Tibial nerve (tissue), 4 donors: ENCODE measurements at regions not wholly inside any gene's neighbourhood (a gene's known extent, or its start where the extent isn't known, plus 50 kb on each side); places are given as distances from the start of the nearest gene placed in this dataset.

Experiments
- DNase-seq, 2 donors: peaks; one replicate each; pipeline ENCODE4 v3.0.0-alpha.2; 2019; ENCODE audit warnings: low spot score in 2 of 2
- H3K27ac ChIP-seq, 4 donors: fragments of 200-600 bp; sonication (generic) in 3 of 4; one replicate each; pipeline ENCODE4 v1.5.1; 2017 to 2019; ENCODE audit warnings: mild to moderate bottlenecking in 1 of 4
- H3K27me3 ChIP-seq, 2 donors: fragments of 200-600 bp; sonication (generic) in 1 of 2; one replicate each; pipeline versions ENCODE4 v1.5.1 to v1.6.0; 2017 to 2019
- H3K36me3 ChIP-seq, 3 donors: fragments of 200-600 bp; sonication (generic); one replicate each; pipeline ENCODE4 v1.5.1; 2018 to 2019
- H3K4me1 ChIP-seq, 4 donors: fragments of 200-600 bp; sonication (generic) in 3 of 4; one replicate each; pipeline ENCODE4 v1.5.1; 2017 to 2019
- H3K4me3 ChIP-seq, 4 donors: fragments of 200-600 bp; sonication (generic) in 3 of 4; one replicate each; pipeline ENCODE4 v1.5.1; 2017 to 2019; ENCODE audit warnings: mild to moderate bottlenecking in 1 of 4, moderate library complexity in 1 of 4
- H3K9me3 ChIP-seq, 4 donors: fragments of 200-600 bp; sonication (generic) in 3 of 4; one replicate each; pipeline ENCODE4 v1.5.1; 2017 to 2019
- EP300 ChIP-seq, 2 donors: sonication (generic); formaldehyde crosslinking; IDR thresholded peaks; one replicate each; pipeline ENCODE4 v1.6.1; 2017; ENCODE audit warnings: antibody characterized with exemption in 2 of 2, mild to moderate bottlenecking in 1 of 2
- POLR2A ChIP-seq, 2 donors: fragments of 450-650 bp; IDR thresholded peaks; one replicate each; pipeline ENCODE4 v1.6.1; 2017; ENCODE audit warnings: antibody characterized with exemption in 2 of 2, mild to moderate bottlenecking in 2 of 2, moderate library complexity in 2 of 2
- WGBS, 2 donors: methylation state at CpG; one replicate each; pipeline ENCODE4 v1.1.5; 2018; 5-methylcytosine and 5-hydroxymethylcytosine counted together
- TF ChIP-seq, protein P1 (sequence below), 5 experiments: fragments of 200-600 bp in 3 of 5; fragments of 450-650 bp in 2 of 5; sonication (generic) in 3 of 5; IDR thresholded peaks; one replicate each; pipeline ENCODE4 v1.5.1; 2016 to 2019; ENCODE audit warnings: antibody characterized with exemption in 5 of 5, mild to moderate bottlenecking in 3 of 5, moderate library complexity in 2 of 5

DNA sequence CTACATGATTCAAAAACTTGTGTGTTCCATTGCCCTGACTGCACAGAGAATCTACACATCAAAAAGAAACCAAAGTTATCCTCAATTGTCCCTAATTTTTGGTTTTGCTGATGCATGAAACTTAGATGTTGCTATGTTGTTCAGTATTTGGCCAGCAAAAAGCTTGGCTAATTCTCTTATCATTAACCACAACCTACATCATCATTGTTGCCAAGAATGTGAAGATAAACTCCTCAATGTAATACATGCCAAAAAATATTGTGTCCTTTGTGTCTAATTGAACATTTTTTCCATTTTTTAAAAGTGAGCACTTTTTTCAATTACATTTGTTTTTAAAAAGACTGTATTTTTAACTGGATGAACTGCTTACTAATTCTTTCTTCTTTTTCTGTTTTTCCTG, 268.0 kb upstream of the SEMA3D start:
- H3K36me3 ChIP-seq: no peaks in the 10 kb centered on the region
- H3K4me1 ChIP-seq: no peaks in the 10 kb centered on the region
- no peak overlapping the region for H3K27ac ChIP-seq
- H3K9me3 ChIP-seq: no peaks in the 10 kb centered on the region
- DNase-seq: no peak
- H3K4me3 ChIP-seq: no peak overlapping the region
- no peak for TF ChIP-seq POLR2A (IDR thresholded peaks at IDR 0.05)
- TF ChIP-seq, protein P1, sequence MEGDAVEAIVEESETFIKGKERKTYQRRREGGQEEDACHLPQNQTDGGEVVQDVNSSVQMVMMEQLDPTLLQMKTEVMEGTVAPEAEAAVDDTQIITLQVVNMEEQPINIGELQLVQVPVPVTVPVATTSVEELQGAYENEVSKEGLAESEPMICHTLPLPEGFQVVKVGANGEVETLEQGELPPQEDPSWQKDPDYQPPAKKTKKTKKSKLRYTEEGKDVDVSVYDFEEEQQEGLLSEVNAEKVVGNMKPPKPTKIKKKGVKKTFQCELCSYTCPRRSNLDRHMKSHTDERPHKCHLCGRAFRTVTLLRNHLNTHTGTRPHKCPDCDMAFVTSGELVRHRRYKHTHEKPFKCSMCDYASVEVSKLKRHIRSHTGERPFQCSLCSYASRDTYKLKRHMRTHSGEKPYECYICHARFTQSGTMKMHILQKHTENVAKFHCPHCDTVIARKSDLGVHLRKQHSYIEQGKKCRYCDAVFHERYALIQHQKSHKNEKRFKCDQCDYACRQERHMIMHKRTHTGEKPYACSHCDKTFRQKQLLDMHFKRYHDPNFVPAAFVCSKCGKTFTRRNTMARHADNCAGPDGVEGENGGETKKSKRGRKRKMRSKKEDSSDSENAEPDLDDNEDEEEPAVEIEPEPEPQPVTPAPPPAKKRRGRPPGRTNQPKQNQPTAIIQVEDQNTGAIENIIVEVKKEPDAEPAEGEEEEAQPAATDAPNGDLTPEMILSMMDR (IDR thresholded peaks at IDR 0.05): no peak
- no peak for TF ChIP-seq EP300 (IDR thresholded peaks at IDR 0.05)
- H3K27me3 ChIP-seq: no peaks in the 10 kb centered on the region

DNA sequence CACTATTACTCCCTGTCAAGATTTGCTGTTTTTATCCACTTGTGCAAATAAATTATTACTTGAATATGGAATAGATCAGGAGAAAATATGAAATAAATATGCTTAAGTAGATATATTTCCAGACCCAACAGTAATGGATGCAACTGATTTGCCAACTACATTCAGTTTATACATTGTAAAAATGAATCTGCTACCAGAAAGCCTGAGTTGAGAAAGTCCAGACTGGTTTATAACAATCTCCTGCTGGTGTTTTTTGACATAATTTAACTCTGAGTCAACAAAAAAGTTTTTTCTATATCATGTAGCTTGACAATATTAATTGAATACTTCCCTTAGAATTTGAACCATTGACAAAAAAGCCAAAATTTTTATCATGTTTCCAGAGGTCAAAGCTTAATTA, 265.8 kb upstream of the SEMA3D start:
- TF ChIP-seq, protein P1 (IDR thresholded peaks at IDR 0.05): no peak
- no peak for TF ChIP-seq EP300 (IDR thresholded peaks at IDR 0.05)
- no peak for TF ChIP-seq POLR2A (IDR thresholded peaks at IDR 0.05)
- Histone ChIP-seq H3K9me3 (no peaks in the 10 kb centered on the region), H3K27ac (no peak overlapping the region), H3K36me3 (no peaks in the 10 kb centered on the region), H3K4me3 (no peak overlapping the region), H3K27me3 (no peaks in the 10 kb centered on the region), H3K4me1 (no peaks in the 10 kb centered on the region)
- DNase-seq: no peak

DNA sequence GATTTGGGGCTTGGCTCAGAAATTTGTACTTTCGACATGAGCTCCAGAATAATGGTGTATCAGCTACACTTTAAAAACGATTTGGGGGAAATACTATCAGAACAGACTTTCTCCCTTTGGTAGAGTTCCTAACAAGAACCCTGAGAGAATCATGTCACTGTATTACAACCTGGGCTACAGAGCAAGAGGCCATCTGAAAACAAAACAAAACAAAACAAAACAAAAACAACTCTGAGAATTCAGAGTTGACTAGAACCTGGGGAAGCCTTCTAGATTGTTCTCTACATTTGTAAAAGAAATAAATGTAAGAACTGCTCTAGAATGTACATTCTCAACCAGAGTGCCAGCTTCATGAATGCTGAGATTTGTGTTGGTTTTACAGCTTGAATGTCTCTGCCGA, 262.6 kb upstream of the SEMA3D start:
- H3K36me3 ChIP-seq: no peaks in the 10 kb centered on the region
- no peak for DNase-seq
- no peak overlapping the region for H3K4me3 ChIP-seq
- no peak overlapping the region for H3K27ac ChIP-seq
- 83 to 85% methylated on average over 3 of the region's 3 CpGs for whole genome bisulfite sequencing, 2 donors
- H3K27me3 ChIP-seq: no peaks in the 10 kb centered on the region
- TF ChIP-seq EP300 (IDR thresholded peaks at IDR 0.05) (no peak), POLR2A (IDR thresholded peaks at IDR 0.05) (no peak)
- TF ChIP-seq, protein P1 (IDR thresholded peaks at IDR 0.05): no peak
- H3K9me3 ChIP-seq: no peaks in the 10 kb centered on the region
- H3K4me1 ChIP-seq: no peaks in the 10 kb centered on the region

DNA sequence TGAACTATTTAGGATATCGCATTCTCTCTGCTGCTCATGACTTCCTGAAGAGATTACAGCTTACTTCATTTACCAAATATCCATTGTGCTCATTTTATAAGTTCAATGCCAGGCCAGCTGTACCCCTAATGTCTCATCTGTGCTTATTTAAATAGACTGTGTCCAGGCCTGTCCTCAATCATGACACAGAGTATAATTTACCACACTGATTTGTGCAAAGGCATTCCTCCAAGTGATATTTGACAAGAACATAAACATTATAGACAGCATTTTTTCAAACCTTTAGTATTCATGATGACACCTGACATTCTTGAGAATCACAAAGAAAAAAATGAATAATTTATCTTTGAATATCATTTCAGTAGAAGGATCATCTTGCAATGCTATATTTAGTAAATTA, 260.1 kb upstream of the SEMA3D start:
- H3K27me3 ChIP-seq: no peaks in the 10 kb centered on the region

DNA sequence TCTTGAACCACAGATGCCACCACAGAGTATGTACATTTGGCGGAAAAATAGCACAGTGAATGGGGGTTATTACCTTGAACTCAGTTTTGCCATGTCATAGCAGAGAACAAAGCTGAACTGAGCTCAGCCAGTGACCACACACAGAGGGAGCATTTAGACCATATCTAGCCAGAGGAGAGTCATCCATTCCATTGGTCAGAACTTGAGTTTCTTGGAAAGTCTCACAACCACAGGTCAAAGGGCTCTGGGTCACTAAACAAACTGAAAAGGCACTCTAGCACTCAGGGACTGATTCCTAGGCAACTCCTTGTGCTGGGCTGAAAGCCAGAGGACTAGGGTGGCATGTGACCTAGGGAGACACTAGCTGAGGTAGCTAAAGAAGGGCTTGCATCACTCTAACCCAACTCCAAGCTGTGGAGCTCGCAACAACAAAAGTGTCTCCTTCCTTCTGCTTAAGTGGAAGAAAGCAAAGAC, 239.7 kb upstream of the SEMA3D start:
- peak in 1 of 2 donors; percentile 15 for DNase-seq
- Histone ChIP-seq H3K9me3 (no peaks in the 10 kb centered on the region), H3K4me1 (no peaks in the 10 kb centered on the region), H3K4me3 (no peak overlapping the region), H3K27me3 (no peaks in the 10 kb centered on the region), H3K27ac (no peak overlapping the region), H3K36me3 (no peaks in the 10 kb centered on the region)
- 87 to 100% methylated on average over 2 of the region's 2 CpGs for WGBS, 2 donors
- TF ChIP-seq EP300 (IDR thresholded peaks at IDR 0.05) (no peak), POLR2A (IDR thresholded peaks at IDR 0.05) (no peak)
- TF ChIP-seq, protein P1 (IDR thresholded peaks at IDR 0.05): no peak

More for the DNA sequence above, 260.1 kb upstream of the SEMA3D start:
- H3K9me3 ChIP-seq: no peaks in the 10 kb centered on the region
- no peak overlapping the region for H3K4me3 ChIP-seq
- no peak for DNase-seq
- 74 to 79% methylated on average over 1 of the region's 1 CpG for WGBS, 2 donors
- H3K27ac ChIP-seq: no peak overlapping the region
- H3K4me1 ChIP-seq: no peaks in the 10 kb centered on the region
- H3K36me3 ChIP-seq: no peaks in the 10 kb centered on the region
- no peak for TF ChIP-seq POLR2A (IDR thresholded peaks at IDR 0.05)
- no peak for TF ChIP-seq EP300 (IDR thresholded peaks at IDR 0.05)
- TF ChIP-seq, protein P1 (IDR thresholded peaks at IDR 0.05): no peak
